HepG2 (cell line): ENCODE measurements at regions not wholly inside any gene's neighbourhood (a gene's known extent, or its start where the extent isn't known, plus 50 kb on each side); places are given as distances from the start of the nearest gene placed in this dataset.

Source experiments
- ATM ChIP-seq: fragments of 450-650 bp; IDR thresholded peaks from 2 replicates; pipeline ENCODE4 v1.7.1; 2017; ENCODE audit warnings: mild to moderate bottlenecking, borderline replicate concordance
- BCLAF1 ChIP-seq: fragments of 450-650 bp; IDR thresholded peaks from 2 replicates; pipeline ENCODE4 v1.6.1; 2017; ENCODE audit warnings: mild to moderate bottlenecking
- MAFK ChIP-seq, 2 experiments: IDR thresholded peaks in 1 of 2; conservative IDR thresholded peaks in 1 of 2; 2 replicates each; pipeline ENCODE4 v1.6.1; 2011; ENCODE audit warnings: improper control_type of control experiment in 2 of 2, low read length in 2 of 2
- POLR2A ChIP-seq, 2 experiments: IDR thresholded peaks; 2 replicates each; pipeline ENCODE4 v1.6.1; 2011; ENCODE audit warnings: low read depth in 2 of 2, low read length in 2 of 2, mild to moderate bottlenecking in 1 of 2, moderate library complexity in 1 of 2; ENCODE audit not compliant: insufficient read depth in 1 of 2
- SAFB2 ChIP-seq: sonication (generic); formaldehyde crosslinking; IDR thresholded peaks from 2 replicates; pipeline ENCODE4 v1.5.1; 2020; ENCODE audit warnings: missing genetic modification reagents, low read depth, mild to moderate bottlenecking, borderline replicate concordance
- YY1 ChIP-seq: IDR thresholded peaks from 2 replicates; pipeline ENCODE4 v1.6.1; 2011; ENCODE audit warnings: low read length, low read depth, moderate library complexity, mild to moderate bottlenecking; ENCODE audit not compliant: insufficient read depth, insufficient replicate concordance
- TF ChIP-seq, protein P1 (sequence below): sonication (generic); formaldehyde crosslinking; IDR thresholded peaks from 2 replicates; pipeline ENCODE4 v1.5.0; 2020; ENCODE audit warnings: mild to moderate bottlenecking, missing genetic modification reagents, moderate library complexity

GRCh38 chr7:49718760-49719159, 54.7 kb upstream of the VWC2 start:
- TF ChIP-seq SAFB2 (no peak), BCLAF1 (no peak), MAFK (conservative IDR thresholded peaks at IDR 0.05 in 1 of 2, IDR thresholded peaks at IDR 0.05 in 1 of 2; ENCODE audit: low read length in 2 of 2) (no peak), POLR2A (IDR thresholded peaks at IDR 0.05; ENCODE audit: insufficient read depth in 1 of 2, low read depth in 2 of 2, low read length in 2 of 2) (no peak), YY1 (no peak), ATM (no peak)
- TF ChIP-seq, protein P1, sequence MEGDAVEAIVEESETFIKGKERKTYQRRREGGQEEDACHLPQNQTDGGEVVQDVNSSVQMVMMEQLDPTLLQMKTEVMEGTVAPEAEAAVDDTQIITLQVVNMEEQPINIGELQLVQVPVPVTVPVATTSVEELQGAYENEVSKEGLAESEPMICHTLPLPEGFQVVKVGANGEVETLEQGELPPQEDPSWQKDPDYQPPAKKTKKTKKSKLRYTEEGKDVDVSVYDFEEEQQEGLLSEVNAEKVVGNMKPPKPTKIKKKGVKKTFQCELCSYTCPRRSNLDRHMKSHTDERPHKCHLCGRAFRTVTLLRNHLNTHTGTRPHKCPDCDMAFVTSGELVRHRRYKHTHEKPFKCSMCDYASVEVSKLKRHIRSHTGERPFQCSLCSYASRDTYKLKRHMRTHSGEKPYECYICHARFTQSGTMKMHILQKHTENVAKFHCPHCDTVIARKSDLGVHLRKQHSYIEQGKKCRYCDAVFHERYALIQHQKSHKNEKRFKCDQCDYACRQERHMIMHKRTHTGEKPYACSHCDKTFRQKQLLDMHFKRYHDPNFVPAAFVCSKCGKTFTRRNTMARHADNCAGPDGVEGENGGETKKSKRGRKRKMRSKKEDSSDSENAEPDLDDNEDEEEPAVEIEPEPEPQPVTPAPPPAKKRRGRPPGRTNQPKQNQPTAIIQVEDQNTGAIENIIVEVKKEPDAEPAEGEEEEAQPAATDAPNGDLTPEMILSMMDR, result no peak
